HFFc6 (cell line): ENCODE measurements at regions not wholly inside any gene's neighbourhood (a gene's known extent, or its start where the extent isn't known, plus 50 kb on each side); places are given as distances from the start of the nearest gene placed in this dataset.

Experiments
- DNase-seq: peaks from one replicate; pipeline ENCODE4 v3.0.0-alpha.2; 2018
- H3K27ac Mint-ChIP-seq: 2 replicates; pipeline ENCODE4 v1.8.0; 2020; ENCODE audit warnings: mild to moderate bottlenecking, mixed read lengths
- H3K27me3 Mint-ChIP-seq: 2 replicates; pipeline ENCODE4 v1.8.0; 2021; ENCODE audit warnings: mild to moderate bottlenecking, moderate library complexity, mixed read lengths; ENCODE audit not compliant: insufficient read depth
- H3K36me3 Mint-ChIP-seq: 2 replicates; pipeline ENCODE4 v1.8.0; 2021; ENCODE audit warnings: low read depth, mixed read lengths
- H3K4me1 Mint-ChIP-seq: 2 replicates; pipeline ENCODE4 v1.8.0; 2020; ENCODE audit warnings: low read depth, mixed read lengths
- H3K4me3 Mint-ChIP-seq: 2 replicates; pipeline ENCODE4 v1.8.0; 2020; ENCODE audit warnings: mild to moderate bottlenecking, moderate library complexity, mixed read lengths
- H3K9me3 Mint-ChIP-seq: 2 replicates; pipeline ENCODE4 v1.8.0; 2020; ENCODE audit warnings: mild to moderate bottlenecking, mixed read lengths
- TF ChIP-seq, protein P1 (sequence below): fragments of 200-600 bp; sonication (generic); IDR thresholded peaks from 2 replicates; pipeline ENCODE4 v1.5.0; 2021; ENCODE audit warnings: antibody characterized with exemption, mild to moderate bottlenecking

DNA sequence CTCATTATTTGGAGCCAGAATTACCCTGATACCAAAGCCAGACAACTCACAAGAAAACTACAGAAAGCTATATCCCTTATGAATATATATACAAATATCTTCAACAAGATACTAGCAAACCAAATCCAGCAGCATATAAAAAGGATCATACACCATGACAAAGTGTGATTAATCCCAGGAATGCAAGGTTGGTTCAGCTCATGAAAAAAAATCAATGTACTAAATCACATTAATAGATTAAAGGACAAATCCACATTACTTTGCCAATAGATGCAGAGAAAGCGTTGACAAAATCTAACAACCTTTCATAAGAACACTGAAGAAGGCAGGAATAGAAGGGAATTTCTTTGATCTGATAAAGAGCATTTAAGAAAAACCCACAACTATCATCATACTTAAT, 50.4 kb upstream of the TEAD1 start:
- no peak overlapping the region for H3K27ac Mint-ChIP-seq
- no peak overlapping the region for H3K4me3 Mint-ChIP-seq
- H3K27me3 Mint-ChIP-seq: peaks cover 3% of the 10 kb centered on the region
- TF ChIP-seq, protein P1, sequence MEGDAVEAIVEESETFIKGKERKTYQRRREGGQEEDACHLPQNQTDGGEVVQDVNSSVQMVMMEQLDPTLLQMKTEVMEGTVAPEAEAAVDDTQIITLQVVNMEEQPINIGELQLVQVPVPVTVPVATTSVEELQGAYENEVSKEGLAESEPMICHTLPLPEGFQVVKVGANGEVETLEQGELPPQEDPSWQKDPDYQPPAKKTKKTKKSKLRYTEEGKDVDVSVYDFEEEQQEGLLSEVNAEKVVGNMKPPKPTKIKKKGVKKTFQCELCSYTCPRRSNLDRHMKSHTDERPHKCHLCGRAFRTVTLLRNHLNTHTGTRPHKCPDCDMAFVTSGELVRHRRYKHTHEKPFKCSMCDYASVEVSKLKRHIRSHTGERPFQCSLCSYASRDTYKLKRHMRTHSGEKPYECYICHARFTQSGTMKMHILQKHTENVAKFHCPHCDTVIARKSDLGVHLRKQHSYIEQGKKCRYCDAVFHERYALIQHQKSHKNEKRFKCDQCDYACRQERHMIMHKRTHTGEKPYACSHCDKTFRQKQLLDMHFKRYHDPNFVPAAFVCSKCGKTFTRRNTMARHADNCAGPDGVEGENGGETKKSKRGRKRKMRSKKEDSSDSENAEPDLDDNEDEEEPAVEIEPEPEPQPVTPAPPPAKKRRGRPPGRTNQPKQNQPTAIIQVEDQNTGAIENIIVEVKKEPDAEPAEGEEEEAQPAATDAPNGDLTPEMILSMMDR: no peak
- DNase-seq: no peak
- peaks cover 45% of the 10 kb centered on the region for H3K36me3 Mint-ChIP-seq
- peaks cover 27% of the 10 kb centered on the region for H3K4me1 Mint-ChIP-seq
- peaks cover 27% of the 10 kb centered on the region for H3K9me3 Mint-ChIP-seq
